KMS-11 (cell line): ENCODE measurements at regions not wholly inside any gene's neighbourhood (a gene's known extent, or its start where the extent isn't known, plus 50 kb on each side); places are given as distances from the start of the nearest gene placed in this dataset.
"Not testable (repeated sequence)": the region's sequence is repeated elsewhere in the genome, so short reads cannot be mapped to it uniquely, and the experiment has no call there.

Source experiments
- H2AFZ ChIP-seq: fragments of 200-600 bp; sonication (generic); 2 replicates; pipeline ENCODE4 v1.6.1; 2016; ENCODE audit warnings: antibody characterized with exemption, mixed run types, low read depth
- H3K27ac ChIP-seq: fragments of 200-600 bp; sonication (generic); 2 replicates; pipeline ENCODE4 v1.6.1; 2016; ENCODE audit warnings: mild to moderate bottlenecking, mixed run types
- H3K27me3 ChIP-seq: fragments of 200-600 bp; sonication (generic); 2 replicates; pipeline ENCODE4 v1.6.1; 2017; ENCODE audit warnings: mild to moderate bottlenecking, low read depth, mixed run types, moderate library complexity; ENCODE audit not compliant: insufficient read depth
- H3K36me3 ChIP-seq: fragments of 200-600 bp; sonication (generic); 2 replicates; pipeline ENCODE4 v1.6.1; 2017; ENCODE audit warnings: mild to moderate bottlenecking, mixed run types; ENCODE audit not compliant: insufficient read depth
- H3K4me1 ChIP-seq: fragments of 200-600 bp; sonication (generic); 2 replicates; pipeline ENCODE4 v1.6.1; 2016; ENCODE audit warnings: mild to moderate bottlenecking, low read depth, mixed run types; ENCODE audit not compliant: poor library complexity, severe bottlenecking
- H3K4me2 ChIP-seq: fragments of 200-600 bp; sonication (generic); 2 replicates; pipeline ENCODE4 v1.7.0; 2016; ENCODE audit warnings: mild to moderate bottlenecking, mixed run types
- H3K4me3 ChIP-seq: fragments of 200-600 bp; sonication (generic); IDR thresholded peaks from 2 replicates; pipeline ENCODE4 v1.6.1; 2017; ENCODE audit warnings: low read depth, low read length, mixed read lengths; ENCODE audit not compliant: insufficient read depth
- H3K79me2 ChIP-seq: fragments of 200-600 bp; sonication (generic); 2 replicates; pipeline ENCODE4 v1.6.1; 2016; ENCODE audit warnings: low read depth, mixed run types; ENCODE audit not compliant: insufficient read depth
- H3K9ac ChIP-seq: fragments of 200-600 bp; sonication (generic); 2 replicates; pipeline ENCODE4 v1.6.1; 2016; ENCODE audit warnings: mild to moderate bottlenecking, mixed run types
- H4K20me1 ChIP-seq: fragments of 200-600 bp; sonication (generic); 2 replicates; pipeline ENCODE4 v1.6.1; 2016; ENCODE audit warnings: mild to moderate bottlenecking, mixed run types; ENCODE audit not compliant: insufficient read depth
- CTCF ChIP-seq: fragments of 200-600 bp; sonication (generic); conservative IDR thresholded peaks from 2 replicates; pipeline ENCODE4 v1.6.1; 2017; ENCODE audit warnings: low read depth, mild to moderate bottlenecking, antibody characterized with exemption, low read length, moderate library complexity, mixed read lengths

DNA sequence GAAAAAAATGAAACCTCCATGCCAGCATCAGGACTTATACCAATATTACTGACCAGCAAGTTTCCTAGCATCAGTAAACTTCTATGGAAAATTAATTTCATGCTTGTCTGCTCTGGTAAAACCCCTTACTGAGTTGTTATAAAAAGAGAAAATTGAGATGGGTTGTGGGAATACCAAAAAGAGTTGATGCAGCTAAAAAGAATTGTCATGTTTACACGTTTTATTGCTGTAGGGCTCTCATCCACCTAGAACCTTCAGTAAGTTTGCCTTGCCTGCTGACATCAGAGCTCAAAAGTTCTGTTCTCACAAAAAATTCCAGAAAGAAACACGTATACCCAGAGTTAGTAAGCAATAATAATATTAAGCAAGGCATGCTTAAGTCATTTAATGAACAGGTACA lies 641.3 kb upstream of the ZNF385D start:
- Histone ChIP-seq H3K9ac (no peak overlapping the region), H3K27me3 (no peaks in the 10 kb centered on the region), H2AFZ (no peak overlapping the region), H4K20me1 (no peaks in the 10 kb centered on the region), H3K36me3 (no peaks in the 10 kb centered on the region), H3K4me3 (no peak overlapping the region), H3K4me2 (no peak overlapping the region), H3K4me1 (no peaks in the 10 kb centered on the region), H3K27ac (no peak overlapping the region), H3K79me2 (no peaks in the 10 kb centered on the region)
- no peak for TF ChIP-seq CTCF

- Histone ChIP-seq H3K4me1 (no peaks in the 10 kb centered on the region), H4K20me1 (no peaks in the 10 kb centered on the region), H3K4me2 (no peak overlapping the region), H3K79me2 (no peaks in the 10 kb centered on the region), H3K4me3 (no peak overlapping the region), H3K27me3 (no peaks in the 10 kb centered on the region), H3K9ac (no peak overlapping the region), H3K27ac (no peak overlapping the region), H3K36me3 (no peaks in the 10 kb centered on the region), H2AFZ (no peak overlapping the region)
- TF ChIP-seq CTCF, result no peak
Observed at GRCh38 chr3:22392859-22393258, 641.8 kb upstream of the ZNF385D start.

GRCh38 chr3:22399566-22399965 lies 648.6 kb upstream of the ZNF385D start:
- Histone ChIP-seq H4K20me1 (no peaks in the 10 kb centered on the region), H3K36me3 (no peaks in the 10 kb centered on the region), H3K4me2 (no peak overlapping the region), H3K4me1 (no peaks in the 10 kb centered on the region), H2AFZ (no peak overlapping the region), H3K27ac (no peak overlapping the region), H3K27me3 (no peaks in the 10 kb centered on the region), H3K9ac (no peak overlapping the region), H3K4me3 (no peak overlapping the region), H3K79me2 (no peaks in the 10 kb centered on the region)
- no peak for TF ChIP-seq CTCF

GRCh38 chr3:22401499-22401898 lies 650.5 kb upstream of the ZNF385D start:
- no peak overlapping the region for H3K4me2 ChIP-seq
- H3K4me1 ChIP-seq, result no peaks in the 10 kb centered on the region
- H3K36me3 ChIP-seq, result no peaks in the 10 kb centered on the region
- H3K79me2 ChIP-seq, result no peaks in the 10 kb centered on the region
- H3K27me3 ChIP-seq, result no peaks in the 10 kb centered on the region
- H3K27ac ChIP-seq, result no peak overlapping the region
- no peak overlapping the region for H3K9ac ChIP-seq
- no peaks in the 10 kb centered on the region for H4K20me1 ChIP-seq
- H3K4me3 ChIP-seq, result no peak overlapping the region
- no peak overlapping the region for H2AFZ ChIP-seq
- TF ChIP-seq CTCF, result no peak

DNA sequence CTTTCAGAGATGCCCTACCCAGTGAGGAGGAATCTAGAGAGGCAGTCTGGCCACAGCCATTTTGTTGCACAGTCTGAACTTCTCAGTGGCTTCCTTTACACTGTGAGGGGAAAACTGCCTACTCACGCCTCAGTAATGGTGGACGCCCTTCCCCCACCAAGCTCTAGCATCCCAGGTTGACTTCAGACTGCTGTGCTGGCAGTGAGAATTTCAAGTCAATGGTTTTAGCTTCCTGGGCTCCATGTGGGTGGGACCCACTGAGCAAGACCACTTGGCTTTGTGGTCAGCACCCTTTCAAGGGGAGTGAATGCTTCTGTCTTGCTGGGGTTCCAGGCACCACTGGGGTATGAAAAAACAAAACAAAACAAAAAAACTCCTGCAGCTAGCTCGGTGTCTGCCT lies 663.2 kb upstream of the ZNF385D start:
- Histone ChIP-seq H3K4me3 (no peak overlapping the region), H3K27me3 (no peaks in the 10 kb centered on the region), H3K36me3 (no peaks in the 10 kb centered on the region), H3K27ac (no peak overlapping the region), H3K4me2 (no peak overlapping the region), H3K4me1 (no peaks in the 10 kb centered on the region), H3K9ac (no peak overlapping the region), H3K79me2 (no peaks in the 10 kb centered on the region), H4K20me1 (no peaks in the 10 kb centered on the region), H2AFZ (no peak overlapping the region)
- TF ChIP-seq CTCF, result no peak

DNA sequence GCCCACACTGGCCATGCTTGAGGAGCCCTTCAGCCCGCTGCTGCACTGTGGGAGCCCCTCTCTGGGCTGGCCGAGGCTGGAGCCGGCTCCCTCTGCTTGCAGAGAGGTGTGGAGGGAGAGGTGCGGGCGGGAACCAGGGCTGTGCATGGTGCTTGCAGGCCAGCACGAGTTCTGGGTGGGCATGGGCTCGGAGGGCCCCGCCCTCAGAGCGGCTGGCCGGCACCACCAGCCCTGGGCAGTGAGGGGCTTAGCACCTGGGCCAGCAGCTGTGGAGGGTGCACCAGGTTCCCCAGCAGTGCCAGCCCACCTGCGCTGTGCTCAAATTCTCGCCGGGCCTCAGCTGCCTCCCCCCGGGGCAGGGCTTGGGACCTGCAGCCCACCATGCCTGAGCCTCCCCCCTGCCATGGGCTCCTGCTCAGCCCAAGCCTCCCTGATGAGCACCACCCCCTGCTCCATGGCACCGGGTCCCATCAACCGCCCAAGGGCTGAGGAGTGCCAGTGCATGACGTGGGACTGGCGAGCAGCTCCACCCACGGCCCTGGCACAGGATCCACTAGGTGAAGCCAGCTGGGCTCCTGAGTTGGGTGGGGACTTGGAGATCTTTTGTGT lies 665.9 kb upstream of the ZNF385D start:
- not testable (repeated sequence) for H3K4me2 ChIP-seq, H2AFZ ChIP-seq, H3K79me2 ChIP-seq, H3K27ac ChIP-seq, H3K9ac ChIP-seq, H3K4me1 ChIP-seq, H4K20me1 ChIP-seq, H3K36me3 ChIP-seq, H3K27me3 ChIP-seq, H3K4me3 ChIP-seq
